ENCODE measurements at regions not wholly inside any gene's neighbourhood (a gene's known extent, or its start where the extent isn't known, plus 50 kb on each side); places are given as distances from the start of the nearest gene placed in this dataset.

- no peaks in the 10 kb centered on the region for H3K27me3 ChIP-seq (ENCODE audit: insufficient read depth)
- no peaks in the 10 kb centered on the region; the same call in 1 of the 2 replicates for H3K9me3 ChIP-seq
- H2AFZ ChIP-seq (ENCODE audit: low read depth), result no peak overlapping the region
- H3K27ac ChIP-seq (ENCODE audit: low read depth in 2 of 2, low read length in 1 of 2), result no peak overlapping the region
- no peak overlapping the region for H3K4me2 ChIP-seq
- ChIA-PET POLR2A (no interaction called here), CTCF (no interaction called here)
- TF ChIP-seq RXRA (IDR thresholded peaks at IDR 0.05; ENCODE audit: borderline replicate concordance, low read depth) (no peak), FOSL2 (IDR thresholded peaks at IDR 0.05; ENCODE audit: borderline replicate concordance, low read depth) (no peak), MAX (IDR thresholded peaks at IDR 0.05; ENCODE audit: low read depth) (no peak), CHD2 (IDR thresholded peaks at IDR 0.05; ENCODE audit: low read length, partially characterized antibody) (no peak), RAD21 (IDR thresholded peaks at IDR 0.05; ENCODE audit: low read length) (no peak), USF1 (IDR thresholded peaks at IDR 0.05; ENCODE audit: borderline replicate concordance, low read depth) (no peak), TCF12 (IDR thresholded peaks at IDR 0.05) (no peak), RCOR1 (IDR thresholded peaks at IDR 0.05; ENCODE audit: low read length) (no peak), ELF1 (IDR thresholded peaks at IDR 0.05) (no peak), NRF1 (IDR thresholded peaks at IDR 0.05; ENCODE audit: low read depth, low read length) (no peak), USF2 (IDR thresholded peaks at IDR 0.05; ENCODE audit: borderline replicate concordance, low read depth, low read length) (no peak), MXI1 (IDR thresholded peaks at IDR 0.05; ENCODE audit: low read depth, low read length) (no peak), NFIC (IDR thresholded peaks at IDR 0.05; ENCODE audit: borderline replicate concordance) (no peak), SMC3 (IDR thresholded peaks at IDR 0.05; ENCODE audit: low read depth, low read length) (no peak), PBX3 (IDR thresholded peaks at IDR 0.05) (no peak), TEAD4 (IDR thresholded peaks at IDR 0.05; ENCODE audit: borderline replicate concordance, insufficient read depth) (no peak), CTCF (IDR thresholded peaks at IDR 0.05) (no peak)
- H3K4me1 ChIP-seq (ENCODE audit: control insufficient read depth in 1 of 2, insufficient read depth in 2 of 2, low read depth in 1 of 2, low read length in 1 of 2), result no peaks in the 10 kb centered on the region
- no peaks in the 10 kb centered on the region for H4K20me1 ChIP-seq (ENCODE audit: insufficient read depth)
- H3K79me2 ChIP-seq (ENCODE audit: insufficient read depth), result no peaks in the 10 kb centered on the region
- H3F3A ChIP-seq (replicated peaks; ENCODE audit: insufficient read depth), result no peaks in the 10 kb centered on the region
- 3% methylated on average over 2 of the region's 2 CpGs for WGBS (ENCODE audit: low lambda C conversion rate)
- H3K36me3 ChIP-seq (replicated peaks in 1 of 2; ENCODE audit: control insufficient read depth in 1 of 2, insufficient read depth in 2 of 2, low read length in 1 of 2), result no peaks in the 10 kb centered on the region
- no peak for DNase-seq
- no peak overlapping the region for H3K4me3 ChIP-seq (ENCODE audit: low read depth in 2 of 2, low read length in 1 of 2)
- H3K9ac ChIP-seq, result no peak overlapping the region
- no peaks in the 10 kb centered on the region for H3K9me2 ChIP-seq
Observed at GRCh38 chr4:27894951-27895350, 1034.3 kb downstream of the STIM2 start.

Measured in SK-N-SH (cell line).